VCaP (cell line): ENCODE measurements at regions not wholly inside any gene's neighbourhood (a gene's known extent, or its start where the extent isn't known, plus 50 kb on each side); places are given as distances from the start of the nearest gene placed in this dataset.

ENCODE experiments used
- H3K27ac ChIP-seq: fragments of 450-650 bp; 2 replicates; pipeline ENCODE4 v1.5.1; 2017
- TF ChIP-seq, protein P1 (sequence below): fragments of 450-650 bp; conservative IDR thresholded peaks from 2 replicates; pipeline ENCODE4 v1.5.1; 2017; ENCODE audit warnings: mild to moderate bottlenecking, moderate library complexity

DNA sequence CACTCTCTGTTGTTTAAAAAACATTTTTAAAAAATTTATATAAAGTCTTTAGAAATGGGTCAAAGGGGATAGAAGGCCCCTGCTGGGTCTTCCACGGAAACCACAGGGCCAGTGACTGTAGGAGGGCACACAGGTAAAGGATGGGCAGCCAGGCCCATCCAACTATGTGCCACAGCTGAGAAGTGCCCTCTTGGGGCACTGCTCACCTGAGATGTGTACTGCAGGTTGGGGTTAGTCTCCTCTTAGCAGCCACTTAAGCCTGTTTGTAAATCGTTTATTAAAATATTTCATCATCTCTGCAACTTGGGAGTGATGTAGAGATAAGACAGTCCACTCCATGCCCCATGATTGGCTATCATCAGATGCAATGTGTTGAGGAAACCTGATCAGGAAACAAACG is 222.4 kb downstream of the DIRAS2 start:
- H3K27ac ChIP-seq = peak overlapping the region; percentile 58
- TF ChIP-seq, protein P1, sequence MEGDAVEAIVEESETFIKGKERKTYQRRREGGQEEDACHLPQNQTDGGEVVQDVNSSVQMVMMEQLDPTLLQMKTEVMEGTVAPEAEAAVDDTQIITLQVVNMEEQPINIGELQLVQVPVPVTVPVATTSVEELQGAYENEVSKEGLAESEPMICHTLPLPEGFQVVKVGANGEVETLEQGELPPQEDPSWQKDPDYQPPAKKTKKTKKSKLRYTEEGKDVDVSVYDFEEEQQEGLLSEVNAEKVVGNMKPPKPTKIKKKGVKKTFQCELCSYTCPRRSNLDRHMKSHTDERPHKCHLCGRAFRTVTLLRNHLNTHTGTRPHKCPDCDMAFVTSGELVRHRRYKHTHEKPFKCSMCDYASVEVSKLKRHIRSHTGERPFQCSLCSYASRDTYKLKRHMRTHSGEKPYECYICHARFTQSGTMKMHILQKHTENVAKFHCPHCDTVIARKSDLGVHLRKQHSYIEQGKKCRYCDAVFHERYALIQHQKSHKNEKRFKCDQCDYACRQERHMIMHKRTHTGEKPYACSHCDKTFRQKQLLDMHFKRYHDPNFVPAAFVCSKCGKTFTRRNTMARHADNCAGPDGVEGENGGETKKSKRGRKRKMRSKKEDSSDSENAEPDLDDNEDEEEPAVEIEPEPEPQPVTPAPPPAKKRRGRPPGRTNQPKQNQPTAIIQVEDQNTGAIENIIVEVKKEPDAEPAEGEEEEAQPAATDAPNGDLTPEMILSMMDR = no peak

DNA sequence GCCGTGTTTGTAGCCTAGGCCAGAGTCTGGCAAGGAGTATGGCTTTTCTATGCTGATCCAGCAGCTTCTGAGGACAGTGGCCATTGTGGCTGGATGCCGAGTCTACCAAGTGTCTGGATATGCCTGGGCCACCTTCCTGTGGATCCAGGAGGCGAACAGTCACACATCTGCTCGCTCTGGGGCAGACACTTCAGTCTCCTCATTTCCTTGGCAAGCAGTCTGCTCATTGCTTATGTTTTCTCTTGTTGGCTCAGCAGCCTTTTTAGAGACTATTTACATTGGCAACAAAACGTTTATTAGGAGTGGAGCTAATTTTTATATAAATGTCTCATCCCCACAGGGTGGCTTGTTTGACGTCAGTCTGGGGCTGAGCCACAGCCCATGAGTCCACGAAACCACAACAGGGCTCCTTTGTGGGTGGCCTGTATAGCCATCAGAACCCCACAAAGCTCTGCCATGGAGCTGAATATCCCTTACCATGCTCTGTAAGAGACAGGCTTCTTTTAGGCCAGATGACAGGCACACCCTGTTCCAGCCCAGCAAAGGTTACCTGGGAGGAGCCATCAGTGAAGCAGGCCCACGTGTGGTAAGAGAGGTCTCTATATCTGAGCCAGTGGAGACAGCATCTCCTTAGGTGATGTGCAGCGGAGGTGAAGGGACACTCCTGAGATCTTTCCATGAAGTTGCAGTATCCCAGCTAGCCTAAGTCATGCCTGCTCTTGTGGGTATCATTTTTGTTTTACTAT is 221.7 kb downstream of the DIRAS2 start:
- TF ChIP-seq, protein P1 = no peak
- peak overlapping the region; percentile 58 for H3K27ac ChIP-seq

DNA sequence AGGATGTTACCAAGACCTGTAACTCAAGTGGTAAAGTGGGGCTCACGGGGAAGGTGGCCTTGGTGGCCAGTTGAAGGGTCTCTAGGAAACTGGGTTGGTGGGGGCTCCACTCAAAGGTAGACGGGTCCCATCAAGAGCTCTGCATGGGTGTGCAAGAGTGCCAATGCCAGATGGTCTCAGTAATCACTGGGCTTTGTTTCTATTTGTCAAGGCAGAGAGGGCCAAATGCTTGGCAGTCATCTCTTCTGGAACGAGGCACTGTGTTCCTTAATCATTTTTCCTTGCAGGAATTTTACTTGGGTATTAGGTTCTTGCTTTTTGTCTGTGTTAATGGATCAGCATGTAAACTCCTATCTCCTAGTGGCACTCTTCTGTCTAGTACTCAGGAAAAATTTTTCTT is 220.8 kb downstream of the DIRAS2 start:
- TF ChIP-seq, protein P1 = no peak
- H3K27ac ChIP-seq = peak overlapping the region; percentile 58; the same call in 1 of the 2 replicates

- TF ChIP-seq, protein P1 = no peak
Observed at GRCh38 chr9:90423661-90424193, 218.9 kb downstream of the DIRAS2 start.

DNA sequence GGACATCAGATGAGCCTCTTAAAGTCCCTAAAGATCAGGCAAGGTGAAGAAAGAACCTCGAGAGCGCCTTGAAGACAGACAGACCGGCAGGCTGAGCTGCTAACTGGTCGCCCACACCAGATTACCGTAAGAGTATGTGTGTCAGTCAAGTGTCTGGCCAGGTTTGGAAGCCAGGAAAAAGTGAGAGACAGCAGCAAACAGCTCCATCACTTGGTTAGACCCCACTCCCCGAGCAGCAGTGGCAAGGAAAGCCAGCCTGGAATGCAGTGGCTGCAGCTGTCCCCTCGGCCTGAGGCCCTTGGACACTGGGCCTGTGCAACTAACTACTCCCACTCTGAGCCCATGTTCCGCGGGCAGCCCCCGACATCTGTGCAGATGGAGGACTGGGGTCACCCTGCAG is 214.1 kb downstream of the DIRAS2 start:
- H3K27ac ChIP-seq = no peak overlapping the region
- TF ChIP-seq, protein P1 = no peak

More at GRCh38 chr9:90423661-90424193, 218.9 kb downstream of the DIRAS2 start:
- no peak overlapping the region for H3K27ac ChIP-seq

DNA sequence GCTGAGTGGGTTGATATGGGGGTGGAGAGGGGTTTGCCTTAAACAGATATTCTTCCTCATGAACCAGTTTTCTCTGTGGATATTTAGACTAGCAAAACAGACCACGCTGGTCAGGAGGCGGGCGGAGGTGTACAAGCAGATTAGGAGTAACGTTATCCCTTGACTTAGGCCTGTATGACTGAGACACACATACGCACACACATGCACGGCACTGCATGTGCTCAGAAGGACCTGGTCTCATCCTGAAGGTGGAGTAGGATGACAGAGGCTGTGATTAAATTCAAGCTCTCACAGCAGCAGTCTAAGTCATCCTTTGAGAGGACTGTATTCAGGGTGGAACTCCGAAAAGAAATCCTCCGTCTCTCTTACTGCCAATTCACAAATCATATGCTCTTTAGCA is 209.7 kb downstream of the DIRAS2 start:
- H3K27ac ChIP-seq = no peak overlapping the region
- TF ChIP-seq, protein P1 = no peak

DNA sequence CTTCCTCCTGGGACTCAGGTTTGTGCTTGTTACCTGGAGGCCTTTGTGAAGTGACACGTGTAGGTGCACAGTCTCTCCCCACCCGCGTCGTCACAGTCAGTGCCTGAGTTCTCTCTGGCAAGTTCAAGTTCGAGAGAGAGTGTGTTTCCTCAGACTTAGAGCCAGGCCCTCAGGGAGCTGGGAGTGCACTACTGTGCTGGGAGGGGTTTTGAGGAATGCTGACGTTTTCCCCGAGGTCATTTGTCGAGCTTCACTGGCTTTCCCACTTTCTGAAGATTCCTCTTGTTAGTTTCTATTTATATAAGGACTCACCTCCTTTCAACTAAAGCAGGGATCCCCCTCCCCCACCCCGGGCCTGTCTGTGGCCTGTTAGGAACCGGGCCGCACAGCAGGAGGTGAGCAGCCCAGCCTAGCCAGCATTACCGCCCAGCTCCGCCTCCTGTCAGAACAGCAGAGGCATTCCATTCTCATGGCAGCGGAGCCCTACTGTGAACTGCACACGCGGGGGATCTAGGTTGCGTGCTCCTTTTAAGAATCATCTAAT is 209.2 kb downstream of the DIRAS2 start:
- H3K27ac ChIP-seq = no peak overlapping the region

More for the DNA sequence above, 209.2 kb downstream of the DIRAS2 start:
- TF ChIP-seq, protein P1 = no peak
